ENCODE measurements at regions not wholly inside any gene's neighbourhood (a gene's known extent, or its start where the extent isn't known, plus 50 kb on each side); places are given as distances from the start of the nearest gene placed in this dataset.

- TF ChIP-seq POLR2A (IDR thresholded peaks at IDR 0.05) (no peak), CTCF (IDR thresholded peaks at IDR 0.05) (no peak)
Measured at GRCh38 chr5:155921621-155922020, 405.3 kb upstream of the SGCD start.
